Astrocyte (in vitro differentiated cells and primary cell): ENCODE measurements at regions not wholly inside any gene's neighbourhood (a gene's known extent, or its start where the extent isn't known, plus 50 kb on each side); places are given as distances from the start of the nearest gene placed in this dataset.

Experiments used
- EZH2 ChIP-seq: IDR thresholded peaks from 2 replicates; pipeline ENCODE4 v1.6.1; 2012; ENCODE audit warnings: mild to moderate bottlenecking, low read length, inconsistent platforms; ENCODE audit not compliant: insufficient read depth
- TF ChIP-seq, protein P1 (sequence below): IDR thresholded peaks from 2 replicates; pipeline ENCODE4 v1.5.1; 2011; ENCODE audit warnings: low read depth, mild to moderate bottlenecking, inconsistent platforms, low read length, moderate library complexity; ENCODE audit not compliant: insufficient read depth

GRCh38 chr14:41047763-41048162, 558.9 kb upstream of the LRFN5 start:
- TF ChIP-seq, protein P1, sequence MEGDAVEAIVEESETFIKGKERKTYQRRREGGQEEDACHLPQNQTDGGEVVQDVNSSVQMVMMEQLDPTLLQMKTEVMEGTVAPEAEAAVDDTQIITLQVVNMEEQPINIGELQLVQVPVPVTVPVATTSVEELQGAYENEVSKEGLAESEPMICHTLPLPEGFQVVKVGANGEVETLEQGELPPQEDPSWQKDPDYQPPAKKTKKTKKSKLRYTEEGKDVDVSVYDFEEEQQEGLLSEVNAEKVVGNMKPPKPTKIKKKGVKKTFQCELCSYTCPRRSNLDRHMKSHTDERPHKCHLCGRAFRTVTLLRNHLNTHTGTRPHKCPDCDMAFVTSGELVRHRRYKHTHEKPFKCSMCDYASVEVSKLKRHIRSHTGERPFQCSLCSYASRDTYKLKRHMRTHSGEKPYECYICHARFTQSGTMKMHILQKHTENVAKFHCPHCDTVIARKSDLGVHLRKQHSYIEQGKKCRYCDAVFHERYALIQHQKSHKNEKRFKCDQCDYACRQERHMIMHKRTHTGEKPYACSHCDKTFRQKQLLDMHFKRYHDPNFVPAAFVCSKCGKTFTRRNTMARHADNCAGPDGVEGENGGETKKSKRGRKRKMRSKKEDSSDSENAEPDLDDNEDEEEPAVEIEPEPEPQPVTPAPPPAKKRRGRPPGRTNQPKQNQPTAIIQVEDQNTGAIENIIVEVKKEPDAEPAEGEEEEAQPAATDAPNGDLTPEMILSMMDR: no peak
- TF ChIP-seq EZH2: no peak
